Activated naive CD8-positive, alpha-beta T cell (primary cell): ENCODE measurements at regions not wholly inside any gene's neighbourhood (a gene's known extent, or its start where the extent isn't known, plus 50 kb on each side); places are given as distances from the start of the nearest gene placed in this dataset.

Experiments used
- H3K27ac Mint-ChIP-seq: one replicate; pipeline ENCODE4 v1.8.0; 2021; ENCODE audit warnings: mixed read lengths
- H3K27me3 Mint-ChIP-seq: one replicate; pipeline ENCODE4 v1.8.0; 2021; ENCODE audit warnings: mixed read lengths
- H3K36me3 Mint-ChIP-seq: one replicate; pipeline ENCODE4 v1.8.0; 2021; ENCODE audit warnings: mixed read lengths
- H3K4me1 Mint-ChIP-seq: one replicate; pipeline ENCODE4 v1.8.0; 2021; ENCODE audit warnings: low read depth, mixed read lengths
- H3K4me3 Mint-ChIP-seq: one replicate; pipeline ENCODE4 v1.8.0; 2021; ENCODE audit warnings: mild to moderate bottlenecking, mixed read lengths
- H3K9me3 Mint-ChIP-seq: one replicate; pipeline ENCODE4 v1.8.0; 2021; ENCODE audit warnings: low read depth, mixed read lengths

DNA sequence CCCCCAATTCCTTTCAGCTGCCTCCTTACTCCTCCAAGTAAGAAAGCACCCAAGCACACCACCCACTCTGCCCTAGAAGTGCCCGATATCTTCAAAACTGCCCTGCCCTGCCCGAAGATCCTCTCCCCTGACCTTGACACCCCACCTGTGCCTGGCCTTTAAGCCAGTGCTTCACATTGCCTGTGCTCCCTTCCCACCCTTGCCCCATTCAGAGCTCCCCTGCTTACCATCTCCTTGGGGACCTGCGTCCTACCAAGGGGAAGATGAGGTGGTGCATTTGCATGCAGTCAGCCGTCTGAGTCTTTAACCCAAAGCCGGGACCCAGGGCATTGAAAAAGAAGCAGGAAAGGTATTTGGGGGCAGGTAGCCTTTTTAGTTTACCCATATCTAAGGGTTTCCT is 73.5 kb upstream of the SLCO3A1 start:
- Mint-ChIP-seq H3K9me3 (no peaks in the 10 kb centered on the region), H3K4me3 (no peak overlapping the region), H3K36me3 (no peaks in the 10 kb centered on the region), H3K27me3 (peaks cover 4% of the 10 kb centered on the region), H3K4me1 (no peaks in the 10 kb centered on the region), H3K27ac (no peak overlapping the region)

GRCh38 chr15:91780387-91780786 is 73.1 kb upstream of the SLCO3A1 start:
- Mint-ChIP-seq H3K36me3 (no peaks in the 10 kb centered on the region), H3K27ac (no peak overlapping the region), H3K9me3 (no peaks in the 10 kb centered on the region), H3K4me1 (no peaks in the 10 kb centered on the region), H3K27me3 (peaks cover 4% of the 10 kb centered on the region), H3K4me3 (no peak overlapping the region)

DNA sequence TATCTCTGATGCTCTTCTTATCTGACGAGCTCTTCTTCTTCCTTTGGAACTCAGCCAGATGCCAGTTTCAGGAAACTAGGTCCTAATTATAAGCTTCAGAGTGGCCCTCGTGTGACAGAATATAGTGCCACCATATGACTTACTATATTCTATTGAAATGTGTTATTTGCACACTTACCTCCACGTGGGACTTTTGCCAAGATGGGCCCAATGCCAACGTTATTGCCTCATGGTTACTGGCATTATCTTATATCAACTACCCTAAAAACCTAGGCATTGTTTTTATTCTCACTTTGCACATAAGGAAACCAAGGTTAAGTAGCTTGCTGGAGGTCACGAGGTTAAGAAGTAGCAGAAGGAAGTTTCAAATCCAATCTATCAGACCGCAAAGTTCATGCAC is 71.3 kb upstream of the SLCO3A1 start:
- Mint-ChIP-seq H3K27me3 (peaks cover 4% of the 10 kb centered on the region), H3K36me3 (no peaks in the 10 kb centered on the region), H3K4me1 (no peaks in the 10 kb centered on the region), H3K9me3 (no peaks in the 10 kb centered on the region), H3K27ac (no peak overlapping the region), H3K4me3 (no peak overlapping the region)

- no peak overlapping the region for H3K4me3 Mint-ChIP-seq
- H3K27me3 Mint-ChIP-seq: peaks cover 4% of the 10 kb centered on the region
- no peaks in the 10 kb centered on the region for H3K4me1 Mint-ChIP-seq
- no peak overlapping the region for H3K27ac Mint-ChIP-seq
- no peaks in the 10 kb centered on the region for H3K9me3 Mint-ChIP-seq
- H3K36me3 Mint-ChIP-seq: no peaks in the 10 kb centered on the region
Observed at GRCh38 chr15:91783008-91783407, 70.5 kb upstream of the SLCO3A1 start.

- H3K9me3 Mint-ChIP-seq: no peaks in the 10 kb centered on the region
- no peaks in the 10 kb centered on the region for H3K36me3 Mint-ChIP-seq
- no peak overlapping the region for H3K4me3 Mint-ChIP-seq
- no peak overlapping the region for H3K27ac Mint-ChIP-seq
- peaks cover 4% of the 10 kb centered on the region for H3K27me3 Mint-ChIP-seq
- no peaks in the 10 kb centered on the region for H3K4me1 Mint-ChIP-seq
Observed at GRCh38 chr15:91783451-91783850, 70.1 kb upstream of the SLCO3A1 start.

GRCh38 chr15:91784973-91785709 is 68.4 kb upstream of the SLCO3A1 start:
- H3K4me1 Mint-ChIP-seq: no peaks in the 10 kb centered on the region
- H3K27ac Mint-ChIP-seq: no peak overlapping the region
- H3K27me3 Mint-ChIP-seq: peaks cover 4% of the 10 kb centered on the region
- no peak overlapping the region for H3K4me3 Mint-ChIP-seq
- no peaks in the 10 kb centered on the region for H3K36me3 Mint-ChIP-seq
- no peaks in the 10 kb centered on the region for H3K9me3 Mint-ChIP-seq

GRCh38 chr15:91787198-91787597 is 66.3 kb upstream of the SLCO3A1 start:
- Mint-ChIP-seq H3K36me3 (no peaks in the 10 kb centered on the region), H3K4me1 (no peaks in the 10 kb centered on the region), H3K27ac (no peak overlapping the region), H3K4me3 (no peak overlapping the region), H3K27me3 (no peaks in the 10 kb centered on the region), H3K9me3 (no peaks in the 10 kb centered on the region)

DNA sequence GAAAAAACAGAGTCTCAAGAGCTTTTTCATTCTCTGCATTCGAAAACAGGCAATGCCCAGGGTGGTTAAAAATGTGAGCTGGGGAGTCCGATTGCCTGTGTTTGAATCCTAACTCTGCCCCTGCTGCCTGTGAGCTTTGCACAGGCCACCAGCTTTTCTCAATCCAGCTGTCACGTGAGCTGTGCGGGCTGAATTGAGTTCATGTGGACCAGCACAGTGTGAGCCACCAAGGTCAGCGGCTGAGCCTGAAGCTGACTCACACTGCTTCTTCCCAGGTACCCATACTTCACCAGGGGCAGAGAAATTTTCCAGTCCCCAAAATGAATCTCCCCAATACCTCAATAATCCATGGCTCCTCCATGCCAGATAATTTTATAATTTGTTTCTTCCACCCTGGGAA is 64.4 kb upstream of the SLCO3A1 start:
- Mint-ChIP-seq H3K4me1 (no peaks in the 10 kb centered on the region), H3K27ac (no peak overlapping the region), H3K27me3 (peaks cover 2% of the 10 kb centered on the region), H3K9me3 (no peaks in the 10 kb centered on the region), H3K36me3 (no peaks in the 10 kb centered on the region), H3K4me3 (no peak overlapping the region)

GRCh38 chr15:91790836-91791235 is 62.7 kb upstream of the SLCO3A1 start:
- H3K4me3 Mint-ChIP-seq: no peak overlapping the region
- H3K36me3 Mint-ChIP-seq: no peaks in the 10 kb centered on the region
- no peaks in the 10 kb centered on the region for H3K9me3 Mint-ChIP-seq
- H3K4me1 Mint-ChIP-seq: no peaks in the 10 kb centered on the region
- H3K27ac Mint-ChIP-seq: no peak overlapping the region
- peaks cover 4% of the 10 kb centered on the region for H3K27me3 Mint-ChIP-seq

GRCh38 chr15:91793771-91794170 is 59.7 kb upstream of the SLCO3A1 start:
- H3K4me3 Mint-ChIP-seq: no peak overlapping the region
- no peaks in the 10 kb centered on the region for H3K9me3 Mint-ChIP-seq

GRCh38 chr15:91795235-91795634 is 58.3 kb upstream of the SLCO3A1 start:
- Mint-ChIP-seq H3K4me3 (no peak overlapping the region), H3K27me3 (peaks cover 5% of the 10 kb centered on the region), H3K9me3 (no peaks in the 10 kb centered on the region), H3K27ac (no peak overlapping the region), H3K4me1 (no peaks in the 10 kb centered on the region), H3K36me3 (no peaks in the 10 kb centered on the region)

More at GRCh38 chr15:91793771-91794170, 59.7 kb upstream of the SLCO3A1 start:
- H3K36me3 Mint-ChIP-seq: no peaks in the 10 kb centered on the region
- no peaks in the 10 kb centered on the region for H3K4me1 Mint-ChIP-seq
- peaks cover 4% of the 10 kb centered on the region for H3K27me3 Mint-ChIP-seq
- no peak overlapping the region for H3K27ac Mint-ChIP-seq

DNA sequence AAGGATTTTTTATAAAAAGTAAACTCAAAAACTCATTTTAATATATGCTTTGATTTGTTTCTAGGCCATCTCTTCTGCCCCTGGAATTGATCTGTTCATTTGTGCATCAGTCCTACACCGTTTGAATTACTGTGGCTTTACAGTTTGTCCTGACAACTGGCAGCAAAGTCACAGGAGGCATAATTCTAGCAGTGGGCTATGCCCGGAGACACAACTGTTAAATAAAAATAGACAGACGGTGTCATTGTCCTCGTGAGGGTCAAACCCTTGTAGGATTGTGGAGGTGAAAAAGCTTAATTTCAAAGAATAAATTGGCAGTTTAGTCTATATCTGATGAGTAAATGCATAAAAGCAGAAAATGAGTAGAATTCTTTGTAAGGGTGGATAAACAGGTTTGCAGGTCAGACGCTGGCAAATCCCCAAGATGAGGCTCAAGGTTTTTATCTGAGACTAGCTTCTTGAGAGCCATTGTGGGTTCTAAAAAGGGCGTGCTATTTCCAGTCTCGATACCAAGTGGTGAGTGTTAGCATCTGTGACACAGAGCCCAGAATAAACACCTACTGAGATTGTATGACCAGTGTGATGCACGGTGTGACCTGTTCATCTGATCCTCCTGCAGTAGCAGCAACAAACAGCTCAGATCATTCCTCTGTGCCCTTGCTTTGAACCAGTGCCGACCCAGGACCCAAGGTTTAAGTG is 51.5 kb upstream of the SLCO3A1 start:
- H3K4me3 Mint-ChIP-seq: no peak overlapping the region
- no peaks in the 10 kb centered on the region for H3K36me3 Mint-ChIP-seq
- H3K4me1 Mint-ChIP-seq: no peaks in the 10 kb centered on the region
- no peak overlapping the region for H3K27ac Mint-ChIP-seq
- H3K27me3 Mint-ChIP-seq: peaks cover 16% of the 10 kb centered on the region
- H3K9me3 Mint-ChIP-seq: no peaks in the 10 kb centered on the region

DNA sequence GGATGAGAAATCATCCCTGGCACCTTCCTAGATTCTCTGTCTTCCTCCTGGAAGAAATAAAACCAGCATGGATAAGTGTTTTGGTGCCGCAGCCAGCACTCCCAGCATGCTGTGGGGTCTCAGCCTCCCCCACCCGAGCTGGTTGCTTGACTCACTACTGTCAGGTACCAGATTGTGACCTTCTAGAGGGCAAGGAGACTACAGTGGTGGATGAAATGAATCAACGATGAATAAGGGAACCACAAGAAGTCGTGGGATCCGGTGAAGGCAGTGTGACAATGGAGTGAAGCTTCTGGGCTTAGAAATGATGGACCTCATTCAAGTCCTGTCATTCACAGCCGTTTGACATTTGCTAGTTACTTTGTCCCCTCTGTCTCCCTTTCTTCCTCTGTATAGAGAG is 50.2 kb upstream of the SLCO3A1 start:
- no peak overlapping the region for H3K4me3 Mint-ChIP-seq
- no peaks in the 10 kb centered on the region for H3K4me1 Mint-ChIP-seq
- no peaks in the 10 kb centered on the region for H3K36me3 Mint-ChIP-seq
- no peaks in the 10 kb centered on the region for H3K9me3 Mint-ChIP-seq
- H3K27me3 Mint-ChIP-seq: peaks cover 17% of the 10 kb centered on the region
- no peak overlapping the region for H3K27ac Mint-ChIP-seq
